8988T (cell line): ENCODE measurements at regions not wholly inside any gene's neighbourhood (a gene's known extent, or its start where the extent isn't known, plus 50 kb on each side); places are given as distances from the start of the nearest gene placed in this dataset.

ENCODE experiments used
- DNase-seq: peaks from one replicate; pipeline ENCODE4 v3.0.0; 2011

DNA sequence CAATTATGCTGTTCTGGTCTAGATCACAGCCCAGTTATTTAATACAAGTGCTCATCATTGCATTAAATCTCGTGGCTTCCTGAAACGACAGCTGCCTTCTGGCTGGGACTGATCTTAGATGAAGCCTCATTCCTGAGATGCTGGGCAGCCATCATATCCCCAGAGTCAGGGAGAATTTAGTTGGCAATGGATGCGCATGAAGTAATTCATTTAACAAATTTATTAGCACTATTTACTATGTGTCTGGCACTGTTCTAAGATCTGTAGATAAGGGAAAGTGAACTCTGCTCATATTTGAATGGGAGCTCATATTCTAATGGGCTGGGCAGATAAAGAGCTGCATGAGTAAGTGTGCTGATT, 244.7 kb downstream of the KCNS3 start:
- no peak for DNase-seq

DNA sequence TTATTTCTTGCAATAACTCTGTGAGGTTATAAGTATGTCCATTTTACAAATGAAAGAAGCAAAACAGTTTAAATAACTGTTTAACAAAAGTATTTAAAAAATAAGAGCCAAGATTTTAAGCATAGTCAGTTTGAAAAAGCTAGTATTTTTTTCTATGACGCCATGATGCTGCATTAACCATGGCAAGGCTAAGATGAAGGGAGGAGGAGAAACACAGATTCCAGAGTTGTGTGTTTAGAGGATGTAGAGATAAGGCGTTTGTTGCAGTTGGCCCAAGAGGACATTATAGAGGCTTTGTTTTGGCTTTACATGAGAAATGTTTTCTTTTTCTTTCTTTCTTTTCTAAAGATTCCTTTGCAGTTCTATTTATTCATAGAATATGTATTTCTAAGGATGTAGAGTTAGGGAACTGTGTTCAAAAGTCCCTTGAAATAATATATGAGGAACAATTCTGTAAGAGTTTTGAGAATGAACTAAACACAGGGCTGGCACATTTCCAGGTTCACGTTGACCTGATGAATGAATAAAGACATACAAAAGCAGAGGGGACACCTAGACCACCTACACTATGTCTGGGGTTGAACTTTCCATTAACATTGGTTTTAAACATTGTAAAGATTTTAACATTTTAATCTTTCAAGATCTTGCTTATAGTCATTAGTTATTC, 244.2 kb downstream of the KCNS3 start:
- no peak for DNase-seq

DNA sequence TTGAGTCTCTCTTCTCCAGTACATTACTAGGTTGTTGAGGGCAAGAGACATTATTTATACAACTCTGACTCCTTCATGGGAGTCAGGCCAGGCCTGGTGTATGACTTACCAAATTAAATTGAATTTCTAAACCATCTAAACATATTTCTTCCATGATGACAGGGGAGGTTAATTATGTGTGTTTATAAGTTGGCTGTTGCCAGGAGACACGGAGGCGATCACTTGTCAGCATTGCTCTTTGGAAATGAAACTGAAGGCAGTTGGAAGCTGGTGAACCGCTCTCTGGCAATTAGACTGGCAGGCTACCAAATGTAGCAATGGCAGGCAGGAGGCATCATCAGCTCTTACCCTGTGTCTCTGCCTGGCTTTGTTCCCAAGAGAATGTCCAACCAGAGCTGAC, 241.4 kb downstream of the KCNS3 start:
- no peak for DNase-seq

DNA sequence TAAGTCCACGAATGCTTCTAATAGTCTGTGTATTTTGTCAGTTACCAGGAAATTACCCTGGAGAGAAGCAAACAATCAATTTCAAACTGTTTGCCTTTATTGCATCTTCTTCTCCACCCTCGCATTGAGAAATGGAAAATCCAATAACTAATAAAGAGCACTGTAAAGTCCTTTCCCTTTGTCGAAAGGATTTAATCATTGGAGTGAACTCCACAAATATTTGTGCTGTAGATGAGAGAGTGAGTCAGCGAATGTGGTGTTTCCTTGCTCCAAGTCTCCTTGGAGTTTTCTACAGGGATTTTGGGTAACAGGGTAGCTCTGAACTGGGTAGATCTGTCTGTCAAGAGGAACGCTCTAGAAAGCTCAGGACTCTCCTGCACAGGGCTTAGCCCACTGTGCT, 240.2 kb downstream of the KCNS3 start:
- no peak for DNase-seq

DNA sequence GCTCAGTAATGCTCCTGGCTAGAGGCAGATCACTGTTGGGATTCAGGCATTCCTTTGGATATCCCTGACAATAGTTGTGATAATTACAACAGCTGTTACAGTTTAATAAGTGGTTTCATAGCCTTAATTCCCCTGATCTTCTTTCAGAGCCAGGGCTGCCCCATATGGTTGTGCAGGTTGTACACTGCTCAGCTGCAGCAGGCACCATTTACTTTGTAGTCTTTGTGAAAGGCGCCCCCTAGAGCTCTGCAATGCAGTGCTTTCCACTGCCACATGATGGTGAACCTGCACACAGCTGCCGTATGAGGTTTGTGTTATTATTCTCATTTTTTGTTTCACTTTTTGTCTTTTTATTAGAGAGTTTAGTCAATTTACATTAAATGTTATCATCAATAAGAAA, 239.1 kb downstream of the KCNS3 start:
- DNase-seq: no peak

DNA sequence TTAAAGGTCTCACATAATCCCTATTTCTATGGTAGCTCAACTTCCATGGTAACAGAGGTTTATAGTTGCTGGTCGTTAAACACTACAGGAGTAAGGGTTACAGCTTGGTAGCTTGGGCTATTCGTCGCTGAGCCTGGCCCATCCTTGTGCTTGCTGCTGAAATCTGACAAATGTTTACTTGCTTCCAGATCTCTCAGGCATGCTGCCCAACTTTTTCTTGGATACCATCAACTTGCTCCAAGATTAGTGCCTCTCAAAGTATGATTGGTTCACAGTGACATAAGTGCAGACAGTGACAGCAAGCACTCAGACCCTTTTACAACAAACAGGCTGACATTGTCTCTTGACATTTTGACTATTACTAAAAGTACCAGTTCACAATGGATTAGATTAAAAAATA, 231.8 kb downstream of the KCNS3 start:
- no peak for DNase-seq

DNA sequence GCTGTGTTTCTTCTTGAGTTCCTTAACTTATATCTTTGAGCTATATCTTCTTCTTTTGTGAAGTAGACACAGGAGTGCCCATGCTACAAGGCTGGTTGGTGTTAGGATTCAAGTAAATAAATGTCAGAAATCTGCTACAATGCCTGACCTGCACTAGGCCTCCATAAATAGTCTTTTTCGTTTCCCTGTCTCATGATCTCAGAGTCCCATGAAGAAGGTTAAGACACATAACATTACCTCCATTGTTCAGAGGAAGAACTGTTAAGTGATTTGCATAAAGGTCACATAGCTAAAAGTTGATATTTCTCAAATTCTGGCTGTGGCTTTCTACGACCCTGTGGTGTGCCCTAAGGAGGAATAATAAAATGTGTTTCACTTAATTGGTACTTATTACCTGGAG, 228.4 kb downstream of the KCNS3 start:
- no peak for DNase-seq

DNA sequence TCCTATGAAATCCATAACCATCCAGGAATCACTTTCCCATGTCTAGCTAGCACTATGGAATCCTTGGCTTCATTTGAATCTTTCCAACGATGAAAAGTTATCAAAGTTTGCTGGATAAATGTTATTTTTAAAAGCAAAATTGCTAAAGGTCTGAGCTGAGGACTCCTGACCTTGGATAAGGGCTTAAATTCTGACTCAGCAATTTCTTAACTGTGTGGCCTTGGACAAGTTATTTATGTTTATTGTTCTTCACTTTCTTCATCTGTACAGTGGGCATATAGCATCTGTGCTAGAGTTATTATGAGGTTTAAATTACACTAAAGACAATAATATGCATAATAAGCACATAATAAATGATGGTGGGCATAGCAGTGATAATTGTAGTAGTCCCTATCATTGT, 227.5 kb downstream of the KCNS3 start:
- DNase-seq: no peak

DNA sequence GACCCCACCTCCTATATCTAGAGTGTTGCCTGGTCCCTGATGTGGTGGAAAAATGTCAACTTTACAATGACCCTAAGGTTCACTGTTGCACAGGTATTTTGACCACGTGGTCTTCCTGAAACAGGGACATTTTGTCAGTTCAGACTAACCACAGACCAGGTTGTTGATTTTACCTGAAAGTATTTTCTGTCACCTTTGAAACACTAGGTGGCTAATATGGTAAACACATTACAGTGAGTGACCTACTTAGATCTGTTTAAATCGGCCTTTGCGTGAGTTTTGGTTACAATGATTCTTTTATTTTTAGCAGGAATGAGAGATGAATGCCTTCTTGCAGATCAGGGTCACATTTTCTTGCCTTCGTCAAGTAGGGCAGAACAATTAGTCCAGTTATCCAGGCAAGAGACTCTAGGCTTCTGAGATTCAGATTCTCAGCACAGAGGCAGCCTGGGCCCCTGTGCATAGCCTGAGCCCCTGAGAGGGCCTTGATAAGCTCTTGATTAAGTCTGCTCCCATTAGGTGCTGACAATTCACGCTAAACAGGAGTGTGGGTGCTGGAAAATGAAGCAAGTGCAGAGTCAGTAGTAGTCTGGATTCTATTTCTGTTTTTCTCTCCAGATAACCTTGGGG, 226.2 kb downstream of the KCNS3 start:
- DNase-seq: no peak

DNA sequence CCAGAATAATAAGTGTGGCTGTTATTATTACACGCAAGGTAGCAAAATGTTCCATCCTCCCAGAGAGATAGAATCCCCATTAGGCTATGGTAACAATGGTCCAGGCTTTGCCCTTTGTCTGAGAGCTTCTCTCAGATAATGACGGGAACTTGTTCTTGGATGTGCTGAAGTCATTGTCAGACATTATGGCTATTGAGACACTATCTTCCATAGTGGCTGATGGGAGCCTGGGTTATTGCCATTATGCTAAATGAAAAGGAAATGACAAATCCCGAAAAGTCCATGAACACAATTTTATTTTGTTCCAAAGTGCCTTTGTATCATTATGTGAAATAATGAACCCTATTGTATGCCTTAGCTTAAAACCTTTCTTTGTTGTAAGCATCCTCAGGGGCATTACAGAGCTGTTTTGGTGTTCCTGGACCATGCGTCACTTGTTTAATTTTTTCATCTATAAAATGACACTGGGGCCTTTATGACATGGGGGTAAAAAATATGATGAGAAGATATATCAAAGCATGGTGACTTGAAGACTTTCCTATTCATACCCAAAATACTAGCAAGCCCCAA, 218.5 kb downstream of the KCNS3 start:
- DNase-seq: no peak

DNA sequence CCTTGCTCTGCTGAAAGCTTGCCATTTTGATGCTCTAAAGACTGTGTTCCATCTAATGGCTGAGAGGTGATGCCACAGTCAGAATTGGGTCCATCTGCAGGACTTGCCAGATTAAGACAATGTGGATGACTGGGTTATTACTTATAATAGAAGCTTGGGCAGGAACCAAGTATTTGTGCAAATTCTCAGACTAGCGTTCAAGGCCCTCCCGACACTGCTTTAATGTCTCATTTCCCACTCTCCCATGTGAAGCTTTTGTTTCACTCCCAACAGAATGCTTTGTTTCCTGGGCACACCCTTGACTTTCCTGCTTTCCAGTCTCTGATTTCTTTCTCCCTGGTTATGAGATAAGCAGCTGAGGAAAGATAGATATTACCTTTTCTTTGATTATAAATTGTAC, 215.8 kb downstream of the KCNS3 start:
- DNase-seq: no peak

DNA sequence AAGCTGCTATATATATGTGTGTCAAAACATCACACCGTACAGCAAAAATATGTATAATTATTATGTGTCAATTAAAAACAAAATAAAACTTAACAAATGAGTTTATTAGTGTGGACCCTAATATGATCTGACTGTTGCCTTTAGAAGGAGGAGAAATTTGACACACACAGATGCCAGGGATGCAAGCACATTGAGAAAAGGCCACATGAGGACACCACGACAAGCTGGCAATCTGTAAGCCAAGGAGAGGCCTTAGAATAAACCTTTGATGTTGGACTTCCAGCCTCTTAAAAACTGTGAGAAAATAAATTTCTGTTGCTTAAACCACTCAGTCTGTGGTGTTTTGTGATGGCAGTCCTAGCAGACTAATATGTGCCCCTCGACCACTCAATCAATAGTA, 214.7 kb downstream of the KCNS3 start:
- no peak for DNase-seq

DNA sequence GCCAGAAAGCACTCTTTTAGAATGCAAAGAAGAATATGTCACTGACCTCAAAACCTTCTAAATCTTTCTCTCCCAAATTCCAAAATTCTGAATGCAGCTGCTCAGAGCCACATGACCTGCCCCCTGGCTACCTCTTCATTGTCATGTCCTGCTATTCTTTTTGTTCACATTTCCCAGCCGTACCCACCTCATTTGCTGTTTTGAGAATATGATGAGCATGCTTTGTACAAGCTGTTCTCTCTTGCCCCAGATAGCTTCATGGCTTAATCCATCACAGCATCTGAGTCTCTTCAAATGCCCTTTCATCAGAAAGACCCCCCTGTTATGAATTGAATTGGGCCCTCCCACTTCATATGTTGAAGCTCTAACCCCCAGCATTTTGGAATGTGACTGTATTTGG, 214.3 kb downstream of the KCNS3 start:
- DNase-seq: no peak

DNA sequence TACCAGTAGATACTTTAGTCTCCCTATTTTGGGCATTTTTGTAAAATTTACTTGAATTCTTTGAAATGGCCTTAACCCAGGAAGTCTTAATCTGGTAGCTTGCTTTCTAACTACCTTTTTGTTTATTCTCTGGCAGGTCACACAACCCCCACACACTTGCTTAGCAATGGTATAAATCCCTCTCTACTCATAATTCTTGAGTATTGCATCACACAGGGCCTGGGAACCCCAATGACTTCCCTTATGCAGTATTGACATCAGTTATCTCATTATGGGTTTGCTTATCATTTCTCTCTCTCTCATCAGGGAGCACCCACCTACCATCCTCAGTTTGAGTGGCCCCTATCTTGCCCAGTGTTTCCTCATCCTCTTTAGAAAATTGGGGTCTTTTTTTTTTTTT, 207.1 kb downstream of the KCNS3 start:
- DNase-seq: no peak

DNA sequence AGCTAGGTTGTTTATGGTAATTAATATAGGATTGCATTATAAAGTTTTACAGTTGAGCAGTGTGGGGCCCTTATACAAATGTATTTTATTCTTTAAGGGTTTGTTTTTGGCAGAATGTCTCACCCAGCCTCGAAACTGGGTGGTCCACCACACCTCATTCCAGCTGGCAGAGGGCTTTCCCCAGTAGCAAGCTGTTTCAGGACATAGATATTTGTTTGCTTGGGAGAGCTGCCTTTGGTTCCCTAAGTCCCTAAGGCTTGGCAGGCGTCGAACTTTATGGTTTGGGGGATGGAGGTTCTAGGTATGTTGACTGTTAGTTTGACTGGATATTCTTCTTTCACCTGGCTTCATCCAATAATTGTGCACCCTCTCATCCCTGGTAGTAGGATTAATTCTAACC, 205.9 kb downstream of the KCNS3 start:
- no peak for DNase-seq

DNA sequence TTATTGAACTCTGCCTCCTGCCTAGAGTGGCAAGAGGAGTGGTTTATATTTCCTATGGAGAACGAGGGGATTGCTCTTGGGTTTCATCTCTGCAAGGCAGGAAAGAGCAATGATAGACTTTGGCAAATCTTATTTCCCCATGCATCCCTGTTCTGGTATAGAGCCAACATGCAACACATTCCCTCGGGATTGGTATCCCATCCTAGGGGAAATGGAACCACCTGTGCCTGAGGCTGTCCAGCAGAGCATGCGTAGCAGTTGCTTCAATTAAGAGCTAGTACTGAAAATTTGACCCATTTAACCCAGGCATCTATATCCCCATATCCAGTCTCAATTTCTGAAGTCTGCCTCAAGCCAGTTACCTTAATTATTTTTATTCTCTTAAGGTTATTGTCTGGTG, 205.3 kb downstream of the KCNS3 start:
- no peak for DNase-seq

DNA sequence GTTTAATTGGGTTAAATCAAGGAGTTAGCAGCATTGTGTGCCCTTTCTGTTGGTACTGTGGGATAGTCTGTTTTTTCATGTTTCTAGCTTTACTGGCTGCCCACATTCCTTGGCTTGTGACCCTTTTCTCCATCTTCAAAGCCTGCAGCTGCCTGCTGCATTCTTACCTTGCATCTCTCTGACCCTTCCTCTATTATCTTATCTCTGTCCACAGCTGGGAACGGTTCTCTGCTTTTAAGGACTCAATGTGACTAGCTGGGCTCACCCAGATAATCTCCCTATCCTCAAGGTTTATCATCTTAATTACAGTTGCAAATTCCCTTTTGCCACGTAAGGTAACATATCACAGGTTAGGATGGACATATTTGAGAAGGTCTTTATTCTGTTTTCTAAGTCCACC, 199.7 kb downstream of the KCNS3 start:
- DNase-seq: no peak

DNA sequence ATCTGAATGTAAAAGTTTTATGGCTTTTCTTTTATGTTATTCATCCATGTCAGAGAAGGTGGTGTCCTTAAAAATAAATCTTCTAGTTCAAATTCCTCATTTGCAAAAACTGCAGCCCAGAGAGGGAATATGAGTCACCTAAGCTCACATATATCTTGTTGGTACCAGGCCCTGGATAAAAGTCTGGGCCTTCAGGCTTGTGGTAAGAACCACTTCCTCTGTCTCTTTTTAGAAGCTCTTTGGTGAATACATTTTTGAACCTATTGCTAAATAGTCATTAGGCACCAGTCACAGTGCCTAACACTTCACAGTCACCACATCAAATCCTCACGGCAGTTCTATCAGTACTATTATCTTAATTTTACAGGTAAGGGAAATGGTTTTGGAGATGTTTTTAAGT, 199.2 kb downstream of the KCNS3 start:
- DNase-seq: no peak

DNA sequence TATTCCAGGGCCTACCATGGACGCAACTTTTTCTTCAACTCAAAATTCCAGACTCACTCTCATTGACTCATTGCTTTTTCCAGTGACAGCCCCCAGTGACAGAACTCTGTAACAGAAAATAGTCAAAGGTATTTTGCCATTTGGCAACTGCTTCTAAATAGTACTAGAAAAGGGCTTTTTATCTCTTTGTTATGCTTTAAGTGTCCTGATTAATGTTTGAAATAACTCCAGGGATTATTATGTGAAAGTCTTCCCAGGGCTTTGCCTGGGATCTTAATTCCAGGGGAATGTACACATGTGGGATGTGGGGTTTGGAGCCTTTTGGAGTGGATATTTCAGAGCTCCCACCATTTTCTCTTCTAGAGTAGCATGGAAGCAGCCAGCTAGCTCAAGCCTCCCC, 198.8 kb downstream of the KCNS3 start:
- DNase-seq: no peak

DNA sequence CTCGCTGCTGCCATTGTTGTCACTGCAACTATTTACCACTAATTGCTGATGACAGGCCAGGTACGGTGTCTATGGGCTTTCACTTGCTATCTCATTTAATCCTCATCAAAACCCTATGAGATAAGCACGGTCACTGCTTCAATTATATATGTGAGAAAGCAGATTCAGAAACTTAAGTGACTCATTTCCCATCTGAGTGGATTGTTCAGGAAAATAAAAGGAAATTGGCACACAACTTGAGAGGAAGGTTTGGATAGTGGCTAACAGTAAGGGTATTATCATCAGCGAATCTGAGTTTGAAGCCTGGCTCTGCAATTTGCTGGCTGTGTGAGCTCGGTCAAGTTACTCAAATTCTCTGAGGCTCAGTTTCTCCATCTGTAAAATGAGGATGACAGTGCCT, 196.0 kb downstream of the KCNS3 start:
- DNase-seq: no peak

DNA sequence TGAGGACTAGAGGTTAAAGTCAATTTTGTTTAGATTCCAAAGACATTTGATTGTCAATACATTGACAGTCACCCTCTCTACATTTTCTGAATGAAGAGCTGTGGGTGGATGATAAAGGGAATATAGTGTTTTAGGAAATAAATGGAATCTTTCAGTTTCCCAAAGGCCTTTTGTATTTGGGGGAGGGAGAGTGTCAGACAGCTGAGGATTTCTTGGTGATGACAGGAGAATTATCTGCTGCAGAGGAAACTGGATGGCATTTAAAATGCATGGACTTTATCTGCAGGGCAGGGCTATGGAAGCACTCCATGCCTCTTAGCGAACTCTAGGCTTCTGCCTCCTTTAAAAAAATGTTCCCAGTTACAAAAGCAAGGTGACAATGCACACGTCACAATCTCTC, 195.1 kb downstream of the KCNS3 start:
- DNase-seq: no peak

DNA sequence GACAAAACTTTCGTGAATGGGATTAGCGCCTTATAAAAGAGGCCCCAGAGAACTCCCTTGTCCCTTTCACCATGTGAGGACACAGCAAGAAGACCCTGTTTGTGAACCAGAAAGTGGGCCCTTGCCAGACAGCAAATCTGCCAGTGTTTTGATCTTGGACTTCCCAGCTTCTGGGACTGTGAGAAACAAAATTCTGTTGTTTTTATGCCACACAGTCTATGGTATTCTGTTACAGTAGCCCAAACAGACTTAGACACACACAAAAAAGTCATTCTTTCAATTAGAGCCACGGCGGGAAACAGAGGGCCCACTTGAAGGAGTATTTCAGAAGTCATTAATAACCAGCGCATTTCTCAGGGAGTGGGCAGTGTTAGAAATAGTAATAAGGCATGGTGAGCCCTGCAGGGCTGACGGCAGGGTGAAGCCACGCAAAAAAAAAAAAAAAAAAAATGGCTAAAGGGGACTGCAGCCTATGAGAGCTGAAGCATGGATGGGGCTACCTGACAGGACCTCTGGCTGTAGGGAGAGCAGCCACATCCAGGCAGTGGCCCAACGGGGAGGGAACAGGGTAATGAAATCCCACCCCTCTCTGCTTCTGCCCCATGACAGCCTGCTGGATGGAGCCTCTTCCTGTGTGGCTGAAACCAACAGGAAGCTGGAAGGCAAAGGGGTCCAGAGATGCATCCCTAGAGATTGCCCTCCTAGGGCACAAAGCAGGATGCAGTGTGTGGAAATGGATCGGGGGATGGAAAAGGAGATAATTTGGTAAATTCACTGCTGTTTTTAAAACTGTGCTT, 189.3 kb downstream of the KCNS3 start:
- DNase-seq: no peak

DNA sequence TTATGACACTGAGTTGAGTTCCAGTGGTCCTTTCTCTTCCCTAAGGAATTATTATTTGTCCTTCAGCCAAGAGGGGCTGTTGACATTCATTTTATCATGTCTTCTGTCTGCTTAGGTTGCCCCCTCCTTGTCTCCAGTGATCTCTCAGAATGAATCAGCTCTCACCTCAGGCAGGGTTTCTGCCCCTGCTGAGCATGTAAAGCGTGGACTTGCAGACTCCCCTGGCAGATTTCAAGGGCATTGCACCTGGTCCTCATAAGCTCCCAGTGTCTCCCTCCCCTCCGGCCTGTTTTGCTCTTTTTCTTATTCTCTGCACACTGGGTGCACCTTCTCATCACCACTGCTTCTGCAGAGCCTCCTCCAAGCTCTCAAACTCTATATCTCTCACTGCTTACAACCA, 188.4 kb downstream of the KCNS3 start:
- no peak for DNase-seq

DNA sequence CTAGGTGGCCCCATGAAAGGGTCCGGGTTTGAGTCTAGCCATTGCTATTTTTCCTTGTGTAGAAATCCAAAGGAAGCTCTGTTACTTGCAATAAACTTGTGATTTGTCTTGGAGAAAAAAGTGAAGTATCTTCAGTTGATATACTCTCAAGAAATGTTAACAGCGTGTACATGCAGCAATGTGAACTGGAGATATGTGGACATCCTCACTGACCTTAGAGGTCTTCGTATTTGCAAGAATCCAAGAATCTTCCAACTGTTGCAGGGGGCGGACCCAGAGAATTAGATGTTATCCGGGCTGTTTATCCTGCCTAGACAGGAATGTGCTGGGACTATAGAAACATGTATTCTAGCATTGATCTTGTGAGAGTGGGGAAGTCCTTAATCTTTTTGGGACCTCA, 187.6 kb downstream of the KCNS3 start:
- DNase-seq: no peak
